SK-N-SH treated with all-trans-retinoic acid at 6 μM for 48 hours (cell line): ENCODE measurements at regions not wholly inside any gene's neighbourhood (a gene's known extent, or its start where the extent isn't known, plus 50 kb on each side); places are given as distances from the start of the nearest gene placed in this dataset.

Experiments
- ATAC-seq: fragments of 200-7000 bp; cut with Tn5 transposase; 3 replicates; pipeline ENCODE4 v1.9.1; 2020; ENCODE audit warnings: mild to moderate bottlenecking, moderate library complexity
- ARNTL ChIP-seq: fragments of 450-650 bp; formaldehyde crosslinking; IDR thresholded peaks from 2 replicates; pipeline ENCODE4 v1.5.0; 2020; ENCODE audit warnings: low read depth, mild to moderate bottlenecking, moderate library complexity, borderline replicate concordance
- BACH2 ChIP-seq: fragments of 250-450 bp; sonication (Bioruptor Pico); IDR thresholded peaks from 2 replicates; pipeline ENCODE4 v1.9.0; 2021; ENCODE audit warnings: mild to moderate bottlenecking, borderline replicate concordance
- CREB5 ChIP-seq: fragments of 250-450 bp; sonication (Bioruptor Pico); IDR thresholded peaks from 2 replicates; pipeline ENCODE4 v1.5.1; 2020; ENCODE audit warnings: low read depth, mild to moderate bottlenecking, moderate library complexity
- CSDC2 ChIP-seq: fragments of 250-450 bp; sonication (Bioruptor Pico); IDR thresholded peaks from 2 replicates; pipeline ENCODE4 v1.5.0; 2020; ENCODE audit warnings: mild to moderate bottlenecking, moderate library complexity
- CSRNP3 ChIP-seq: fragments of 250-450 bp; sonication (Bioruptor Pico); IDR thresholded peaks from 2 replicates; pipeline ENCODE4 v1.5.1; 2021; ENCODE audit warnings: mild to moderate bottlenecking, moderate library complexity
- ESRRG ChIP-seq: fragments of 250-450 bp; sonication (Bioruptor Pico); IDR thresholded peaks from 2 replicates; pipeline ENCODE4 v1.6.1; 2021; ENCODE audit warnings: mild to moderate bottlenecking
- GLIS3 ChIP-seq: fragments of 250-450 bp; sonication (Bioruptor Pico); IDR thresholded peaks from 2 replicates; pipeline ENCODE4 v1.5.0; 2020; ENCODE audit warnings: mild to moderate bottlenecking, moderate library complexity
- ISL1 ChIP-seq: fragments of 250-450 bp; sonication (Bioruptor Pico); IDR thresholded peaks from 2 replicates; pipeline ENCODE4 v2.1.2; 2022; ENCODE audit warnings: mild to moderate bottlenecking, moderate library complexity
- OSR1 ChIP-seq: fragments of 250-450 bp; sonication (Bioruptor Pico); IDR thresholded peaks from 2 replicates; pipeline ENCODE4 v1.8.0; 2022; ENCODE audit warnings: moderate library complexity, mild to moderate bottlenecking, inconsistent platforms
- PATZ1 ChIP-seq: fragments of 250-450 bp; sonication (Bioruptor Pico); IDR thresholded peaks from 2 replicates; pipeline ENCODE4 v1.8.0; 2020; ENCODE audit warnings: mild to moderate bottlenecking, moderate library complexity, borderline replicate concordance
- POU6F1 ChIP-seq: fragments of 250-450 bp; sonication (Bioruptor Pico); IDR thresholded peaks from 2 replicates; pipeline ENCODE4 v1.8.0; 2021; ENCODE audit warnings: low read depth, mild to moderate bottlenecking, moderate library complexity, borderline replicate concordance
- RARB ChIP-seq: fragments of 250-450 bp; sonication (Bioruptor Pico); IDR thresholded peaks from 2 replicates; pipeline ENCODE4 v1.8.0; 2021; ENCODE audit warnings: mild to moderate bottlenecking, moderate library complexity
- SNAI2 ChIP-seq: fragments of 250-450 bp; sonication (Bioruptor Pico); IDR thresholded peaks from 2 replicates; pipeline ENCODE4 v1.5.0; 2020; ENCODE audit warnings: mild to moderate bottlenecking, moderate library complexity
- TCF4 ChIP-seq: fragments of 250-450 bp; sonication (Bioruptor Pico); IDR thresholded peaks from 2 replicates; pipeline ENCODE4 v1.8.0; 2021; ENCODE audit warnings: mild to moderate bottlenecking, moderate library complexity, borderline replicate concordance
- TOX ChIP-seq: fragments of 250-450 bp; sonication (Bioruptor Pico); IDR thresholded peaks from 2 replicates; pipeline ENCODE4 v1.8.0; 2021; ENCODE audit warnings: mild to moderate bottlenecking, moderate library complexity, borderline replicate concordance
- ZFP3 ChIP-seq: fragments of 250-450 bp; sonication (Bioruptor Pico); IDR thresholded peaks from 2 replicates; pipeline ENCODE4 v1.5.0; 2020; ENCODE audit warnings: mild to moderate bottlenecking, moderate library complexity
- ZFP30 ChIP-seq: fragments of 450-650 bp; formaldehyde crosslinking; IDR thresholded peaks from 2 replicates; pipeline ENCODE4 v1.5.0; 2022; ENCODE audit warnings: mild to moderate bottlenecking, moderate library complexity
- ZNF565 ChIP-seq: fragments of 450-650 bp; formaldehyde crosslinking; conservative IDR thresholded peaks from 2 replicates; pipeline ENCODE4 v1.5.0; 2020; ENCODE audit warnings: low read depth, mild to moderate bottlenecking, moderate library complexity
- ZNF8 ChIP-seq: fragments of 450-650 bp; formaldehyde crosslinking; IDR thresholded peaks from 2 replicates; pipeline ENCODE4 v1.5.0; 2020; ENCODE audit warnings: mild to moderate bottlenecking, moderate library complexity
- TF ChIP-seq, protein P1 (sequence below): fragments of 250-450 bp; sonication (Bioruptor Pico); IDR thresholded peaks from 2 replicates; pipeline ENCODE4 v1.5.0; 2020; ENCODE audit warnings: mild to moderate bottlenecking, moderate library complexity

DNA sequence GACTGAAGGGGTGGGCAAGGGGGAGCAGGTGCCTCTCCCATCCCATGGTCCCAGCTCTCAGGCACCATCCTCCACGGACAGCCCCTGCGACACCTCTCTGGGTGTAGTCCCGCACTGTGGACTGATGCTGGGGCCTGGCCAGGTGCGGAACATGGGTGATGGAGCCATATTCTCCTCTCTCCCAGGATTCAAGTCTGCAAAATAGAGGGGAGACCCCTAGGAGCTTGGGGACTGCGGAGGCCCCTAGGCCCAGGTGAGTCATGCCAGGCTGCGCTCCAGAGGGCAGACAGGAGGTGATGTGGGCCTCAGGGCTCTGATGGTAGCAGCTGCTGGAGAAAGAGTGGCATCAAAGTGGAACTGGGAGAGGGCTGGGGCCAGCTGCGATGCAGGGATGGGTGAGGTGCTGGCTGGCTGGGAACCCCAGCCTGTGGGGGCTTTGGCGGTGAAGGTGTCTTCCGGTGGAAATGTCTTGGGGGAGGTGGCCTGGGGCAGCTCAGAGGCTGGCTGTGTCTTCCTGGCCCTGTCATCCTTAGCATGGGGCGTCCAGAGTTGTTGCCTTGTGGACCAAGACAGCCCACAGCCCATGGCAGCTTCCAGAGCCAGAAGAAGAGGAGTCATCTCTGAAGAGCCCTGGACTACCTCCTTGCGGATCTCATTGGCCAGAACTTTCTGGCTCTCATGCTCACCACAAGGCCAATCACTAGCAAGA lies 149.1 kb downstream of the KIF26A start (continued):
- no peak for TF ChIP-seq GLIS3 (CRISPR knock-in tag)

DNA sequence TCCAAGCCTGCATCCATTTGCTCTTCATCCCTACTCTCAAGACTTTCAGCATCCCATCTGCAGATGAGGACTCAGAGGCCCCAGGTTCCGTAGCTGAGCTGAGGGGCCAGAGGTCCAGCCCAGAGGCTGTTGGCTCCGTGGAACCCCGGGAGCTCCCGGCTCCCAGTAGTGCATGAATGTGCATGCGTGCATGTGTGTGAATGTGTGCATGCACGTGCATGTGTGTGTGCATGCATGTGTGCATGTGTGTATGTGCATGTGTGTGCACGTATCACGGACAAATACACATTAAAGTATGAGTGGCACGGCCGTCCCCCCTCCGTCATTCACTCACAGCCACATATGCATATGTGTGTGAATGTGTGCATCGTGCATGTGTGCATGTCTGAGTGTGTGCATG lies 149.9 kb downstream of the KIF26A start:
- no peak for ATAC-seq
- TF ChIP-seq TCF4 (CRISPR knock-in tag) (no peak), PATZ1 (CRISPR knock-in tag) (no peak), CREB5 (no peak), ESRRG (no peak), ZNF565 (CRISPR knock-in tag) (no peak), ISL1 (no peak), ARNTL (CRISPR knock-in tag) (no peak), ZFP30 (CRISPR knock-in tag) (no peak), POU6F1 (CRISPR knock-in tag) (no peak), ZNF8 (CRISPR knock-in tag) (no peak), OSR1 (no peak), RARB (no peak), TOX (CRISPR knock-in tag) (no peak), ZFP3 (CRISPR knock-in tag) (no peak), SNAI2 (no peak), CSRNP3 (CRISPR knock-in tag) (no peak), BACH2 (no peak)
- TF ChIP-seq, protein P1, sequence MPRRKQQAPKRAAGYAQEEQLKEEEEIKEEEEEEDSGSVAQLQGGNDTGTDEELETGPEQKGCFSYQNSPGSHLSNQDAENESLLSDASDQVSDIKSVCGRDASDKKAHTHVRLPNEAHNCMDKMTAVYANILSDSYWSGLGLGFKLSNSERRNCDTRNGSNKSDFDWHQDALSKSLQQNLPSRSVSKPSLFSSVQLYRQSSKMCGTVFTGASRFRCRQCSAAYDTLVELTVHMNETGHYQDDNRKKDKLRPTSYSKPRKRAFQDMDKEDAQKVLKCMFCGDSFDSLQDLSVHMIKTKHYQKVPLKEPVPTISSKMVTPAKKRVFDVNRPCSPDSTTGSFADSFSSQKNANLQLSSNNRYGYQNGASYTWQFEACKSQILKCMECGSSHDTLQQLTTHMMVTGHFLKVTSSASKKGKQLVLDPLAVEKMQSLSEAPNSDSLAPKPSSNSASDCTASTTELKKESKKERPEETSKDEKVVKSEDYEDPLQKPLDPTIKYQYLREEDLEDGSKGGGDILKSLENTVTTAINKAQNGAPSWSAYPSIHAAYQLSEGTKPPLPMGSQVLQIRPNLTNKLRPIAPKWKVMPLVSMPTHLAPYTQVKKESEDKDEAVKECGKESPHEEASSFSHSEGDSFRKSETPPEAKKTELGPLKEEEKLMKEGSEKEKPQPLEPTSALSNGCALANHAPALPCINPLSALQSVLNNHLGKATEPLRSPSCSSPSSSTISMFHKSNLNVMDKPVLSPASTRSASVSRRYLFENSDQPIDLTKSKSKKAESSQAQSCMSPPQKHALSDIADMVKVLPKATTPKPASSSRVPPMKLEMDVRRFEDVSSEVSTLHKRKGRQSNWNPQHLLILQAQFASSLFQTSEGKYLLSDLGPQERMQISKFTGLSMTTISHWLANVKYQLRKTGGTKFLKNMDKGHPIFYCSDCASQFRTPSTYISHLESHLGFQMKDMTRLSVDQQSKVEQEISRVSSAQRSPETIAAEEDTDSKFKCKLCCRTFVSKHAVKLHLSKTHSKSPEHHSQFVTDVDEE (CRISPR knock-in tag): no peak

GRCh38 chr14:104289507-104289906 lies 151.1 kb downstream of the KIF26A start:
- TF ChIP-seq ZFP3 (CRISPR knock-in tag) (no peak), CSDC2 (CRISPR knock-in tag) (no peak), GLIS3 (CRISPR knock-in tag) (no peak), ISL1 (no peak), ZFP30 (CRISPR knock-in tag) (no peak)
- TF ChIP-seq, all 23 proteins: peak for 0
- ATAC-seq: no peak
